ENCODE measurements at regions not wholly inside any gene's neighbourhood (a gene's known extent, or its start where the extent isn't known, plus 50 kb on each side); places are given as distances from the start of the nearest gene placed in this dataset.

GRCh38 chr2:219901155-219901554, 273.7 kb downstream of the SLC4A3 start:
- no peak for DNase-seq (ENCODE audit: low read depth in 2 of 2)

- DNase-seq (ENCODE audit: low read depth in 2 of 2) = no peak
Measured at GRCh38 chr2:219902891-219903552, 275.6 kb downstream of the SLC4A3 start.

- DNase-seq (ENCODE audit: low read depth in 2 of 2) = no peak
Measured at GRCh38 chr2:219905640-219906039, 278.2 kb downstream of the SLC4A3 start.

GRCh38 chr2:219906114-219907010, 278.9 kb downstream of the SLC4A3 start:
- DNase-seq (ENCODE audit: low read depth in 2 of 2) = no peak

- no peak for DNase-seq (ENCODE audit: low read depth in 2 of 2)
Measured at GRCh38 chr2:219907011-219907365, 279.6 kb downstream of the SLC4A3 start.

GRCh38 chr2:219908538-219908937, 281.1 kb downstream of the SLC4A3 start:
- DNase-seq (ENCODE audit: low read depth in 2 of 2) = no peak

- DNase-seq (ENCODE audit: low read depth in 2 of 2) = no peak
Measured at GRCh38 chr2:219911541-219911940, 284.1 kb downstream of the SLC4A3 start.

GRCh38 chr2:219912491-219912921, 285.1 kb downstream of the SLC4A3 start:
- DNase-seq (ENCODE audit: low read depth in 2 of 2) = no peak

- DNase-seq (ENCODE audit: low read depth in 2 of 2) = no peak
Measured at GRCh38 chr2:219914577-219914976, 287.1 kb downstream of the SLC4A3 start.

GRCh38 chr2:219916281-219916680, 288.9 kb downstream of the SLC4A3 start:
- DNase-seq (ENCODE audit: low read depth in 2 of 2) = no peak

- DNase-seq (ENCODE audit: low read depth in 2 of 2) = no peak
Measured at GRCh38 chr2:219916726-219917440, 289.5 kb downstream of the SLC4A3 start.

- DNase-seq (ENCODE audit: low read depth in 2 of 2) = no peak
Measured at GRCh38 chr2:219918254-219918653, 290.8 kb downstream of the SLC4A3 start.

- no peak for DNase-seq (ENCODE audit: low read depth in 2 of 2)
Measured at GRCh38 chr2:219918944-219919343, 291.5 kb downstream of the SLC4A3 start.

- no peak for DNase-seq (ENCODE audit: low read depth in 2 of 2)
Measured at GRCh38 chr2:219919506-219919905, 292.1 kb downstream of the SLC4A3 start.

- DNase-seq (ENCODE audit: low read depth in 2 of 2) = no peak
Measured at GRCh38 chr2:219929835-219930234, 302.4 kb downstream of the SLC4A3 start.

GRCh38 chr2:219939647-219940046, 312.2 kb downstream of the SLC4A3 start:
- no peak for DNase-seq (ENCODE audit: low read depth in 2 of 2)

GRCh38 chr2:219944866-219945265, 317.4 kb downstream of the SLC4A3 start:
- DNase-seq (ENCODE audit: low read depth in 2 of 2) = no peak

GRCh38 chr2:219946021-219946420, 318.6 kb downstream of the SLC4A3 start:
- no peak for DNase-seq (ENCODE audit: low read depth in 2 of 2)

- DNase-seq (ENCODE audit: low read depth in 2 of 2) = no peak
Measured at GRCh38 chr2:219946529-219946928, 319.1 kb downstream of the SLC4A3 start.

- no peak for DNase-seq (ENCODE audit: low read depth in 2 of 2)
Measured at GRCh38 chr2:219947575-219947974, 320.1 kb downstream of the SLC4A3 start.

GRCh38 chr2:219949053-219949452, 321.6 kb downstream of the SLC4A3 start:
- no peak for DNase-seq (ENCODE audit: low read depth in 2 of 2)

GRCh38 chr2:219951099-219951498, 323.7 kb downstream of the SLC4A3 start:
- no peak for DNase-seq (ENCODE audit: low read depth in 2 of 2)

GRCh38 chr2:219954331-219954730, 326.9 kb downstream of the SLC4A3 start:
- no peak for DNase-seq (ENCODE audit: low read depth in 2 of 2)

All from activated CD4-positive, alpha-beta T cell treated with anti-CD3 and anti-CD28 coated beads for 24 hours (primary cell).